ENCODE measurements at regions not wholly inside any gene's neighbourhood (a gene's known extent, or its start where the extent isn't known, plus 50 kb on each side); places are given as distances from the start of the nearest gene placed in this dataset.
"Not testable (repeated sequence)": the region's sequence is repeated elsewhere in the genome, so short reads cannot be mapped to it uniquely, and the experiment has no call there.

GRCh38 chr10:37067576-37067975 is 57.8 kb upstream of the ANKRD30A start:
- no peak for DNase-seq (ENCODE audit: low read depth)

- not testable (repeated sequence) for DNase-seq (ENCODE audit: low read depth)
These were observed 63.1 kb upstream of the ANKRD30A start for GRCh38 chr10:37062296-37062695.

GRCh38 chr10:37057261-37057660 is 68.1 kb upstream of the ANKRD30A start:
- no peak for DNase-seq (ENCODE audit: low read depth)

GRCh38 chr10:37053476-37053875 is 71.9 kb upstream of the ANKRD30A start:
- DNase-seq (ENCODE audit: low read depth), result no peak

GRCh38 chr10:37049982-37050381 is 75.4 kb upstream of the ANKRD30A start:
- not testable (repeated sequence) for DNase-seq (ENCODE audit: low read depth)

- not testable (repeated sequence) for DNase-seq (ENCODE audit: low read depth)
These were observed 81.1 kb upstream of the ANKRD30A start for GRCh38 chr10:37044319-37044718.

- DNase-seq (ENCODE audit: low read depth), result no peak
These were observed 89.5 kb upstream of the ANKRD30A start for GRCh38 chr10:37035853-37036252.

GRCh38 chr10:37015498-37015897 is 109.9 kb upstream of the ANKRD30A start:
- DNase-seq (ENCODE audit: low read depth), result no peak

GRCh38 chr10:37010741-37011140 is 114.7 kb upstream of the ANKRD30A start:
- DNase-seq (ENCODE audit: low read depth), result no peak

GRCh38 chr10:37008276-37008675 is 117.1 kb upstream of the ANKRD30A start:
- DNase-seq (ENCODE audit: low read depth), result not testable (repeated sequence)

GRCh38 chr10:37003126-37003525 is 122.3 kb upstream of the ANKRD30A start:
- no peak for DNase-seq (ENCODE audit: low read depth)

- not testable (repeated sequence) for DNase-seq (ENCODE audit: low read depth)
These were observed 129.6 kb upstream of the ANKRD30A start for GRCh38 chr10:36995806-36996205.

GRCh38 chr10:36994886-36995285 is 130.5 kb upstream of the ANKRD30A start:
- no peak for DNase-seq (ENCODE audit: low read depth)

- DNase-seq (ENCODE audit: low read depth), result no peak
These were observed 136.2 kb upstream of the ANKRD30A start for GRCh38 chr10:36989233-36989632.

- DNase-seq (ENCODE audit: low read depth), result no peak
These were observed 178.8 kb upstream of the ANKRD30A start for GRCh38 chr10:36946598-36946997.

GRCh38 chr10:36943544-36943943 is 181.9 kb upstream of the ANKRD30A start:
- no peak for DNase-seq (ENCODE audit: low read depth)

- DNase-seq (ENCODE audit: low read depth), result no peak
These were observed 182.8 kb upstream of the ANKRD30A start for GRCh38 chr10:36942616-36943015.

GRCh38 chr10:36903040-36903439 is 222.4 kb upstream of the ANKRD30A start:
- DNase-seq (ENCODE audit: low read depth), result no peak

- no peak for DNase-seq (ENCODE audit: low read depth)
These were observed 225.7 kb upstream of the ANKRD30A start for GRCh38 chr10:36899652-36900051.

GRCh38 chr10:36888925-36889573 is 236.3 kb upstream of the ANKRD30A start:
- peak; percentile 27 for DNase-seq (ENCODE audit: low read depth)

- no peak for DNase-seq (ENCODE audit: low read depth)
These were observed 239.0 kb upstream of the ANKRD30A start for GRCh38 chr10:36886303-36886891.

- no peak for DNase-seq (ENCODE audit: low read depth)
These were observed 239.7 kb upstream of the ANKRD30A start for GRCh38 chr10:36885746-36886145.

GRCh38 chr10:36882781-36883180 is 242.6 kb upstream of the ANKRD30A start:
- DNase-seq (ENCODE audit: low read depth), result no peak

GRCh38 chr10:36880898-36881297 is 244.5 kb upstream of the ANKRD30A start:
- no peak for DNase-seq (ENCODE audit: low read depth)

Data from CMK (cell line).